NCI-H524 (cell line): ENCODE measurements at regions not wholly inside any gene's neighbourhood (a gene's known extent, or its start where the extent isn't known, plus 50 kb on each side); places are given as distances from the start of the nearest gene placed in this dataset.

ENCODE experiments used
- DNase-seq, 2 experiments: peaks; one replicate each; lab custom pipeline; 2025; lab: John Stamatoyannopoulos, UW

- DNase-seq, result no peak
Measured at GRCh38 chr17:72501404-72502370, 380.9 kb downstream of the SOX9 start.

GRCh38 chr17:72502371-72503341 lies 381.8 kb downstream of the SOX9 start:
- no peak for DNase-seq

GRCh38 chr17:72503556-72503955 lies 382.7 kb downstream of the SOX9 start:
- DNase-seq, result no peak

- no peak for DNase-seq
Measured at GRCh38 chr17:72504783-72505182, 384.0 kb downstream of the SOX9 start.

GRCh38 chr17:72506773-72507172 lies 386.0 kb downstream of the SOX9 start:
- DNase-seq, result no peak

GRCh38 chr17:72507370-72507769 lies 386.6 kb downstream of the SOX9 start:
- DNase-seq, result no peak

GRCh38 chr17:72510351-72511016 lies 389.7 kb downstream of the SOX9 start:
- no peak for DNase-seq

GRCh38 chr17:72511242-72511641 lies 390.4 kb downstream of the SOX9 start:
- no peak for DNase-seq

GRCh38 chr17:72511874-72512273 lies 391.1 kb downstream of the SOX9 start:
- DNase-seq, result peak in 1 of 2 experiments; percentile 9

GRCh38 chr17:72512649-72513556 lies 392.1 kb downstream of the SOX9 start:
- DNase-seq, result peak; percentile 68 to 89

GRCh38 chr17:72514321-72514861 lies 393.6 kb downstream of the SOX9 start:
- no peak for DNase-seq

- no peak for DNase-seq
Measured at GRCh38 chr17:72514891-72515290, 394.1 kb downstream of the SOX9 start.

GRCh38 chr17:72515291-72516065 lies 394.7 kb downstream of the SOX9 start:
- no peak for DNase-seq

- DNase-seq, result no peak
Measured at GRCh38 chr17:72516772-72517399, 396.1 kb downstream of the SOX9 start.

GRCh38 chr17:72517413-72518158 lies 396.8 kb downstream of the SOX9 start:
- no peak for DNase-seq

- no peak for DNase-seq
Measured at GRCh38 chr17:72518159-72518732, 397.4 kb downstream of the SOX9 start.

GRCh38 chr17:72518753-72519597 lies 398.2 kb downstream of the SOX9 start:
- no peak for DNase-seq
